Breast epithelium (tissue), 4 donors: ENCODE measurements at regions not wholly inside any gene's neighbourhood (a gene's known extent, or its start where the extent isn't known, plus 50 kb on each side); places are given as distances from the start of the nearest gene placed in this dataset.

Experiments
- DNase-seq, 2 donors: peaks; one replicate each; pipeline ENCODE4 v3.0.0-alpha.2; 2019; ENCODE audit warnings: low spot score in 2 of 2
- H3K27ac ChIP-seq, 2 donors: fragments of 200-600 bp; sonication (generic) in 1 of 2; one replicate each; pipeline ENCODE4 v1.5.1; 2016 to 2019; ENCODE audit warnings: mild to moderate bottlenecking in 1 of 2
- H3K27me3 ChIP-seq, 2 donors: fragments of 200-600 bp; sonication (generic) in 1 of 2; one replicate each; pipeline versions ENCODE4 v1.5.1 to v1.6.0; 2017 to 2019; ENCODE audit warnings: control low read depth in 1 of 2, mild to moderate bottlenecking in 1 of 2
- H3K36me3 ChIP-seq: fragments of 200-600 bp; one replicate; pipeline ENCODE4 v1.5.1; 2019
- H3K4me1 ChIP-seq, 2 donors: fragments of 200-600 bp; sonication (generic); one replicate each; pipeline ENCODE4 v1.5.1; 2016 to 2019; ENCODE audit warnings: control low read depth in 1 of 2
- H3K4me3 ChIP-seq, 3 donors: fragments of 200-600 bp; sonication (generic); 1 replicate in 2 of 3; 2 replicates in 1 of 3; pipeline ENCODE4 v1.5.1; 2016 to 2019; ENCODE audit warnings: mild to moderate bottlenecking in 3 of 3, moderate library complexity in 2 of 3
- H3K9me3 ChIP-seq, 2 donors: fragments of 200-600 bp; sonication (generic) in 1 of 2; one replicate each; pipeline ENCODE4 v1.5.1; 2016 to 2019; ENCODE audit warnings: control low read depth in 1 of 2
- POLR2A ChIP-seq: fragments of 450-650 bp; IDR thresholded peaks from one replicate; pipeline ENCODE4 v1.6.1; 2016; ENCODE audit warnings: antibody characterized with exemption, mild to moderate bottlenecking, moderate library complexity
- POLR2AphosphoS5 ChIP-seq, 3 donors: sonication (generic); formaldehyde crosslinking; IDR thresholded peaks; one replicate each; pipeline ENCODE4 v1.6.1; 2017; ENCODE audit warnings: antibody characterized with exemption in 3 of 3
- intact Hi-C: fragments of 100-400 bp; cut with DNase I; formaldehyde crosslinking; loops from one replicate; pipeline ENCODE4 v1.15.1; 2023; ENCODE audit warnings: low total_unique reads
- TF ChIP-seq, protein P1 (sequence below), 3 donors: fragments of 450-650 bp; IDR thresholded peaks; one replicate each; pipeline ENCODE4 v1.5.1; 2016 to 2017; ENCODE audit warnings: antibody characterized with exemption in 3 of 3, mild to moderate bottlenecking in 3 of 3, moderate library complexity in 3 of 3

DNA sequence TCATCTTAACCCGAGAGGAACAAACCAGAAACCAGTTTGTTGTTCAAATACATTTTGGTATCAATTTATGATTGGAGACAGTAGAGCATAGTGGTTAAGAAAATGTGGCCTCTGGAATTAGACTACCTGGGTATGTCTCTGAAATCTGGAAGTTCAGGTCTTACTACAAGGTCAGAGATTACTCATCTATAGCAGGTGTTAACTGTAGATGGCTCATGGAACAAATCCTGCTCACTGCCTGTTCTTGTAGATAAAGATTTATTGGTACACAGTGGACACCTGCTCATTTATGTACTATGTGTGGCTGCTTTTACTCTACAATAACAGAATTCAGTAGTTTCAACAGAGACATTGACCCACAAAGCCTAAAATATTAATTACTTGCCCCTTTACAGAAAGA, 413.3 kb downstream of the CNTN6 start:
- intact Hi-C loops = no loop called here
- Histone ChIP-seq H3K4me3 (no peak overlapping the region), H3K27ac (no peak overlapping the region), H3K4me1 (no peaks in the 10 kb centered on the region), H3K36me3 (no peaks in the 10 kb centered on the region), H3K27me3 (no peaks in the 10 kb centered on the region), H3K9me3 (no peaks in the 10 kb centered on the region)
- no peak for TF ChIP-seq POLR2A
- TF ChIP-seq, protein P1, sequence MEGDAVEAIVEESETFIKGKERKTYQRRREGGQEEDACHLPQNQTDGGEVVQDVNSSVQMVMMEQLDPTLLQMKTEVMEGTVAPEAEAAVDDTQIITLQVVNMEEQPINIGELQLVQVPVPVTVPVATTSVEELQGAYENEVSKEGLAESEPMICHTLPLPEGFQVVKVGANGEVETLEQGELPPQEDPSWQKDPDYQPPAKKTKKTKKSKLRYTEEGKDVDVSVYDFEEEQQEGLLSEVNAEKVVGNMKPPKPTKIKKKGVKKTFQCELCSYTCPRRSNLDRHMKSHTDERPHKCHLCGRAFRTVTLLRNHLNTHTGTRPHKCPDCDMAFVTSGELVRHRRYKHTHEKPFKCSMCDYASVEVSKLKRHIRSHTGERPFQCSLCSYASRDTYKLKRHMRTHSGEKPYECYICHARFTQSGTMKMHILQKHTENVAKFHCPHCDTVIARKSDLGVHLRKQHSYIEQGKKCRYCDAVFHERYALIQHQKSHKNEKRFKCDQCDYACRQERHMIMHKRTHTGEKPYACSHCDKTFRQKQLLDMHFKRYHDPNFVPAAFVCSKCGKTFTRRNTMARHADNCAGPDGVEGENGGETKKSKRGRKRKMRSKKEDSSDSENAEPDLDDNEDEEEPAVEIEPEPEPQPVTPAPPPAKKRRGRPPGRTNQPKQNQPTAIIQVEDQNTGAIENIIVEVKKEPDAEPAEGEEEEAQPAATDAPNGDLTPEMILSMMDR (IDR thresholded peaks at IDR 0.05) = no peak
- no peak for TF ChIP-seq POLR2AphosphoS5 (IDR thresholded peaks at IDR 0.05)
- no peak for DNase-seq

DNA sequence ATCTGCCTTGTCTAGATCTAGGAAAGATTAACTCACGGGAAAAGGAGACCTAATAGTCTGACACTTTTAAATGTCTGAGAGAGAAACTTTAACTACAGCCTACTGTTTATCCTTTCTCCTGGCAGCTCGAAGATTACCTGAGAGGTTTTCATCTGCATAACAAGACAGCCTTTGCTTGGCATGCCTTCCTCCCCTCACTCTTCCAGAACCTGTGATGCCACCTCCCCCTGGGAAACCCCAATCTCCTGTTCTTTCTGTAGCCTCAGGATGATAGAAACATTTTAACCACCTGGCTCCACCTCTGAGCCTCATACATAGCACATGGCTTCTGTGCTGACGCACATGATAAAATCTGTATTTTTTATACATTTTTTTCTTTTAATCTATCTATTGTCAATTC, 420.8 kb downstream of the CNTN6 start:
- TF ChIP-seq POLR2A (no peak), POLR2AphosphoS5 (IDR thresholded peaks at IDR 0.05) (no peak)
- TF ChIP-seq, protein P1 (IDR thresholded peaks at IDR 0.05) = no peak
- no peak overlapping the region for H3K4me3 ChIP-seq
- no peak overlapping the region for H3K27ac ChIP-seq
- intact Hi-C loops = no loop called here
- H3K9me3 ChIP-seq = no peaks in the 10 kb centered on the region
- DNase-seq = no peak
- H3K4me1 ChIP-seq = no peaks in the 10 kb centered on the region
- no peaks in the 10 kb centered on the region for H3K36me3 ChIP-seq
- H3K27me3 ChIP-seq = no peaks in the 10 kb centered on the region

DNA sequence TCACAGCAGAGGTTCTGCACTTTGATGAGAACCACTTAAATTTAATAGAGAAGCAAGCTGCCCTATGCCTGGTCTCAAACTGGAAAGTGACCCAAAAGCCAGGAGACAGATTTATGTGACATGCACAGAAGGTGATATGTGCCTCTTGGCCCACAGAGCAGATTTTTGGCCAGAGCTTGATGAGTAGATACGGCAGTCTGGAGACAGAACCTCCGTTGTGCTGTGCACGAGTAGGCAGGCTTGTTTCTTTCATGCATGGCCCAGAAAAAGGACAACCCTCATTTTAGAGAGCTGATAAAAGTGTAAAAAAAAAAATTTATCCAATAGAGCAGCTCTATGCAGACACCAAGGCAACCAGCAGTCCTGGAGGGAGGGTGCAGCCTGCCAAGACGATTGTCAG, 423.1 kb downstream of the CNTN6 start:
- H3K4me3 ChIP-seq = no peak overlapping the region
- H3K27me3 ChIP-seq = no peaks in the 10 kb centered on the region
- TF ChIP-seq POLR2AphosphoS5 (IDR thresholded peaks at IDR 0.05) = no peak
- no peak for DNase-seq
- no peaks in the 10 kb centered on the region for H3K36me3 ChIP-seq
- no peak overlapping the region for H3K27ac ChIP-seq
- intact Hi-C loops = no loop called here
- H3K4me1 ChIP-seq = no peaks in the 10 kb centered on the region
- no peaks in the 10 kb centered on the region for H3K9me3 ChIP-seq

DNA sequence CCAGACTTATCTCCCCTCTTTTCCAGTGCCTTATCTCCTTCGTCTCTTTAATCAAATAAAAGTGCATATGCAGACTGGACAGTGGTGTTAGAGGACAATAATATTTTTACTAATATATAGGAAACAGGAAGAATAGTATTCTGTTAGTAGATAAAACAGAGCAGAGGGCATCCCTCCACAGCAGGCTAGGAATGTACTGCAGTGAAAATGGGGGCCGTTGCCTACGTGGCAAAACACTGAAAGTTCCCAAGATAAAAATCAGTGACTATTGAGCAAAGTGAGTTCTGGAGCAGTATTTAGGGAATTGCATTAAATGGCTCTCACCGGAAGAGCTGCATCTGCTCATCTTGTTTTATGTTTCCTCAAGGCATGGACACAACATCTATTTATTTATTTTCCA, 435.0 kb downstream of the CNTN6 start:
- H3K4me3 ChIP-seq = no peak overlapping the region
- no peaks in the 10 kb centered on the region for H3K27me3 ChIP-seq
- no peaks in the 10 kb centered on the region for H3K36me3 ChIP-seq
- no peak overlapping the region for H3K27ac ChIP-seq
- no peak for DNase-seq
- H3K4me1 ChIP-seq = no peaks in the 10 kb centered on the region
- no peaks in the 10 kb centered on the region for H3K9me3 ChIP-seq
- intact Hi-C loops = no loop called here
- TF ChIP-seq POLR2AphosphoS5 (IDR thresholded peaks at IDR 0.05) (no peak), POLR2A (no peak)
- TF ChIP-seq, protein P1 (IDR thresholded peaks at IDR 0.05) = no peak

DNA sequence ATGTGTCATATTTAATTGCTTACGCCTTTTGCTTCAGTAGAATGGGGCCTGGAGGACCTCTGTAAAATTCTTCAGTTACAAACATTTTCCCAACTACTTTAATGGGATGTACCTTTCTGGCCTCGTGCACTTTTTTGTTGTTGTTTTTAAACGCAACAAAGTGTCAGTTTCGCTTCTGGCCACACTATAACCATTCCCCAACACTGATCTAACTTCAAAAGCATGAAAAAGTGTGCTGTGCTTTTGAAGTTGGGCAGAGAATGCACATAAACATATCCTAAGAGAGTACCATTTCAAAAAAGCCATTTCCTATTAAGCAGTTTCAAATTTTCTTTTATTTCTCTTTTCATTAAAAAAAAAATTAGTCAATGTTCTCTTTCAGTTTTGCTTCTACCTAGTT, 435.8 kb downstream of the CNTN6 start:
- TF ChIP-seq POLR2A (no peak), POLR2AphosphoS5 (IDR thresholded peaks at IDR 0.05) (no peak)
- TF ChIP-seq, protein P1 (IDR thresholded peaks at IDR 0.05) = no peak
- Histone ChIP-seq H3K9me3 (no peaks in the 10 kb centered on the region), H3K27me3 (no peaks in the 10 kb centered on the region), H3K4me3 (no peak overlapping the region), H3K4me1 (no peaks in the 10 kb centered on the region), H3K27ac (no peak overlapping the region), H3K36me3 (no peaks in the 10 kb centered on the region)
- intact Hi-C loops = no loop called here
- no peak for DNase-seq

DNA sequence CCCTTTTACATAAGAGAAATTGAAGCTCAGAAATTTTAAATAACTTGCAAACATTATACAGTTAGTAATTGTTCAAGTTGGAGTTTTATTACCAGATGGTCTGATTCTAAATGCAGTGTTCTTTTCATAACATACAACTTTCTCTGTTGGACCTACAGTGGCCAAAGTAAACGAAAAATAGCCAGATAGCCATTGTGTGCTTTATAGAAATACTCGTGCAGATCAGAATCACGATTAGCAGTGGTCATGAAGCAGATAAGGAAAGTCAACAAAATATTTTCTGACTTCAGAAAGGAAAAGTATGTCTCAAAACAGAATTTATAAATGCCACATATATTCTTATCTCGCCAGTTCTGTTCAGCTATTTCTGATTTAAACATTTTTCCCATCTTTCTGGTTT, 436.9 kb downstream of the CNTN6 start:
- H3K27ac ChIP-seq = no peak overlapping the region
- DNase-seq = no peak
- no peak overlapping the region for H3K4me3 ChIP-seq
- H3K9me3 ChIP-seq = no peaks in the 10 kb centered on the region
- H3K36me3 ChIP-seq = no peaks in the 10 kb centered on the region
- H3K4me1 ChIP-seq = no peaks in the 10 kb centered on the region
- intact Hi-C loops = no loop called here
- TF ChIP-seq, protein P1 (IDR thresholded peaks at IDR 0.05) = no peak
- TF ChIP-seq POLR2AphosphoS5 (IDR thresholded peaks at IDR 0.05) (no peak), POLR2A (no peak)
- H3K27me3 ChIP-seq = no peaks in the 10 kb centered on the region
